HL-60 (cell line): ENCODE measurements at regions not wholly inside any gene's neighbourhood (a gene's known extent, or its start where the extent isn't known, plus 50 kb on each side); places are given as distances from the start of the nearest gene placed in this dataset.

Source experiments
- POLR2AphosphoS5 ChIP-seq: IDR thresholded peaks from 2 replicates; pipeline ENCODE4 v1.6.1; 2012; ENCODE audit warnings: low read depth
- TF ChIP-seq, protein P1 (sequence below): IDR thresholded peaks from one replicate; pipeline ENCODE4 v1.5.1; 2011; ENCODE audit warnings: low read length, control low read depth, inconsistent platforms; ENCODE audit not compliant: insufficient read depth
- TF ChIP-seq, protein P2 (sequence below): IDR thresholded peaks from 2 replicates; pipeline ENCODE4 v1.6.1; 2012; ENCODE audit warnings: low read depth; ENCODE audit not compliant: insufficient replicate concordance

DNA sequence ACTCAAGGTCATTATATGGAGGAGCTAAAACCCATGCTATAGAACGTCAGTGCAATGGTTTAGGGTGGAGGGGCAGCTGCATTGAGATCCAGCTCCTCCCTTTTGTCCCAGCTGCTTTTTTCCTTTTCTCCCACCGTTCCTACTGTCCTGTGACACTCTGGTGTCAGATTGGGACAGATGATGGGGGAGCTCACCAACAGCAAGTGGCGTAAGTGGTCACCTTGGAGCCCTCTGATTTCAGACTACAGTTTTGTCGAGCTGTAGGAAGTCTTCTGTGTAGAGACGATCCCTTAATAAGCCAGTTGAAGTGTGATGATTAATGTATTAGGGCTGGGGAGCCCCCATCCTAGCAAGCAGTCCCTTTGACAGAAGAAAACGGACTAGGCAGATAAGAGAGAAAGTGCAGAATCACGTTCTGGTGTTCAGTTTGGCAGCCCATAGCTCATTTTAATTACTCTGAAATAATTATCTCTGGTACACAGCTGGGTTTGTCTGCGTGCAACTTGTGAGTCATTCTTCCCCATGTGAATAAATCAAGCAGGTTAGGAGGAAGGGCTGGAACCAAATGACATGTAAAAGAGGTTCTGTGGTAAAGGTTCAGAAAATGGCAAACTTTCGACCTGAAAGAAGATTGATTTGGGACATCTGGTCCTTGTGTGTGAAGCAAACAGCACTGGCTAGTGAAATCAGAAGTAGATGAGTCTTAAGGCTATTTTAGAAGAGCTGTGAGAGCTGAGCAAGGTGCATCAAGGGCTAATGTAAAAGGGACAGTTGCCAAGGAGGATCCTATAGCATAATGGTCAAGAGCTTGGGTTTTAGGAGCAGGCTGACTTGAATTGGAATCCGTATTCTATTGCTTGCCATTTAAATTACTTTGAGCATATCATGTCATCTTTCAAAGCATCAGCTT lies 241.4 kb downstream of the EDEM1 start:
- no peak for TF ChIP-seq POLR2AphosphoS5
- TF ChIP-seq, protein P1, sequence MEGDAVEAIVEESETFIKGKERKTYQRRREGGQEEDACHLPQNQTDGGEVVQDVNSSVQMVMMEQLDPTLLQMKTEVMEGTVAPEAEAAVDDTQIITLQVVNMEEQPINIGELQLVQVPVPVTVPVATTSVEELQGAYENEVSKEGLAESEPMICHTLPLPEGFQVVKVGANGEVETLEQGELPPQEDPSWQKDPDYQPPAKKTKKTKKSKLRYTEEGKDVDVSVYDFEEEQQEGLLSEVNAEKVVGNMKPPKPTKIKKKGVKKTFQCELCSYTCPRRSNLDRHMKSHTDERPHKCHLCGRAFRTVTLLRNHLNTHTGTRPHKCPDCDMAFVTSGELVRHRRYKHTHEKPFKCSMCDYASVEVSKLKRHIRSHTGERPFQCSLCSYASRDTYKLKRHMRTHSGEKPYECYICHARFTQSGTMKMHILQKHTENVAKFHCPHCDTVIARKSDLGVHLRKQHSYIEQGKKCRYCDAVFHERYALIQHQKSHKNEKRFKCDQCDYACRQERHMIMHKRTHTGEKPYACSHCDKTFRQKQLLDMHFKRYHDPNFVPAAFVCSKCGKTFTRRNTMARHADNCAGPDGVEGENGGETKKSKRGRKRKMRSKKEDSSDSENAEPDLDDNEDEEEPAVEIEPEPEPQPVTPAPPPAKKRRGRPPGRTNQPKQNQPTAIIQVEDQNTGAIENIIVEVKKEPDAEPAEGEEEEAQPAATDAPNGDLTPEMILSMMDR = no peak
- TF ChIP-seq, protein P2, sequence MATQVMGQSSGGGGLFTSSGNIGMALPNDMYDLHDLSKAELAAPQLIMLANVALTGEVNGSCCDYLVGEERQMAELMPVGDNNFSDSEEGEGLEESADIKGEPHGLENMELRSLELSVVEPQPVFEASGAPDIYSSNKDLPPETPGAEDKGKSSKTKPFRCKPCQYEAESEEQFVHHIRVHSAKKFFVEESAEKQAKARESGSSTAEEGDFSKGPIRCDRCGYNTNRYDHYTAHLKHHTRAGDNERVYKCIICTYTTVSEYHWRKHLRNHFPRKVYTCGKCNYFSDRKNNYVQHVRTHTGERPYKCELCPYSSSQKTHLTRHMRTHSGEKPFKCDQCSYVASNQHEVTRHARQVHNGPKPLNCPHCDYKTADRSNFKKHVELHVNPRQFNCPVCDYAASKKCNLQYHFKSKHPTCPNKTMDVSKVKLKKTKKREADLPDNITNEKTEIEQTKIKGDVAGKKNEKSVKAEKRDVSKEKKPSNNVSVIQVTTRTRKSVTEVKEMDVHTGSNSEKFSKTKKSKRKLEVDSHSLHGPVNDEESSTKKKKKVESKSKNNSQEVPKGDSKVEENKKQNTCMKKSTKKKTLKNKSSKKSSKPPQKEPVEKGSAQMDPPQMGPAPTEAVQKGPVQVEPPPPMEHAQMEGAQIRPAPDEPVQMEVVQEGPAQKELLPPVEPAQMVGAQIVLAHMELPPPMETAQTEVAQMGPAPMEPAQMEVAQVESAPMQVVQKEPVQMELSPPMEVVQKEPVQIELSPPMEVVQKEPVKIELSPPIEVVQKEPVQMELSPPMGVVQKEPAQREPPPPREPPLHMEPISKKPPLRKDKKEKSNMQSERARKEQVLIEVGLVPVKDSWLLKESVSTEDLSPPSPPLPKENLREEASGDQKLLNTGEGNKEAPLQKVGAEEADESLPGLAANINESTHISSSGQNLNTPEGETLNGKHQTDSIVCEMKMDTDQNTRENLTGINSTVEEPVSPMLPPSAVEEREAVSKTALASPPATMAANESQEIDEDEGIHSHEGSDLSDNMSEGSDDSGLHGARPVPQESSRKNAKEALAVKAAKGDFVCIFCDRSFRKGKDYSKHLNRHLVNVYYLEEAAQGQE = no peak
